ENCODE measurements at regions not wholly inside any gene's neighbourhood (a gene's known extent, or its start where the extent isn't known, plus 50 kb on each side); places are given as distances from the start of the nearest gene placed in this dataset.
"Not testable (repeated sequence)": the region's sequence is repeated elsewhere in the genome, so short reads cannot be mapped to it uniquely, and the experiment has no call there.

DNA sequence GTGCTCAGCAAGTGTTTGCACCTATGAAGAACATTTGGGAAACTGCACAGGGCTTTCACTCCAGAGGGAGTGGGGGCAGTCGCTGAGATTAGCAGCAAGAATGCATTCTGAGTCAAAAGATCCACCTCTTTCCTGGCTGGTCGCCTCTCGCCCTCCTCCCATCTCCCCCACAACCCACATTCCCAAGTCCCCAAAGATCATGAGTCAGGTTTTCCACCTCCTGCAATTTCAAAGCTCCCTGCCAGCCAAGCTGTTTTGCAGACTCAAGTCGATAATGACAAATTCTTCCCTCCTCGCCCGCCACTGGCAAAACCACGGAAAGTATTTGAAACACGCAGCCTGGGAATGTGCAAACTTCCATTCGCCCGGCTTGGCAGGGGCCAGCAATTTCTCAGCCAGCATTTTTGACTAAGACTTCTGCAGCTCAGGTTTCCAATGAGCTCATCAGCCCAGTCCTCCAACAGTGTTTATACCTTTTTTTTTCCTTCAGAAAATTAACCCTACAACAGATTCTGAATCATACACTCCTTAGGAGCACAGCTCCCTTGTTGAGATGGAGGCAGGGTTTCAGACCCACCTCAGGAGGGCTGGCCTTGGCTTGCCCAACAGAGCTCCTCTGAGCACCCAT, 181.4 kb downstream of the SMAD6 start:
- DNase-seq (ENCODE audit: low spot score): peak; percentile 93

DNA sequence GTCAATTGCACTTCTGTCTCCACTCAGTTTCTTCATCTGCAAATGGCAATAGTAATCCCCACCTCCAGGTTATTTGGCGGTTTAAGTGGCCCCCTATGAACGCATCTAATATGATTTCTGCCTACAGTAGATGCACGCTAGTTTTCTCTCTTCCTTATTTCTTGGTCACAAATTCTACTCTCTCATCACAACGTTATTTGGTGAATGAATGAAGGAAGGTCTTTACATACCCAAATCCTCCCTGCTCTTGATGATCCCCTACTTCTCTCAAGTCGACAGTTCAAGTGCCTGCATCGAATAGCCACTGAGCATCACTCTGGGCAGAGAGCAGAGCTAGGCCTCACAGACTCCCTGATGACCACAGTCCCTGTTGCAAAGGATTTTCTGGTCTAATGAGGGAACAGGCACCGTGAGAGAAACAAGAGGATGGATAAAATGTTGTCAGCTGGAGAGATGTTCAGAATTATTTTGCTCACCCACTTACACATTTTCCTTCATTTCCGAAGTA, 181.2 kb upstream of the SMAD3 start:
- DNase-seq (ENCODE audit: low spot score): no peak

DNA sequence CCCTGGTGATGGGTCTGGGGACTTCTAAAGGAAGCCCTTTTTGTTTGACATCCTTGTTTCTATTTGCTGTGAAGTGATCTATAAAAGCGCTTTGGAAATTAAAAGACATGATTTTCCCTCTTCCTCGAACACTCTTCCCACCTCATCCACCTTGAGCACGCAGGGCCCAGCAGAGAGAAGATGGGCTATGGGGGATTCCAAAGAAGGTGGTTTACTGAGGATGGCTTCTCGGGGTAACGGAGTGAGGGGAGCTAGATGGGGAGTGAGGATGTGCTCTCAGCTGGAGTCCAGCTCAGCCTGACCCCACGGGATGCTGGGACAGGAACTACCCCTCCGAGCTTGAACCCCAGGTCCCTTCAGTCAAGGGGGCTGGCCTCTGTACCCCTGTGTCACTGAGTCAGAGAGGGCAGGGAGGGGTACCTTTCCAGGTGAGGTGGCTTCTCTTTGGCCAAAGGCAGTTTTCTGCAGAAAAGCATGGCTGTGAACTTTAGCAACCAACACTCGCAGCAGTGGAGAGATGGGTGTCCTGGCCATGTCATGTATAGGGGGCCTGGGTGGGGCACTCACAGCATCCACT, 180.7 kb upstream of the SMAD3 start:
- no peak for DNase-seq (ENCODE audit: low spot score)

DNA sequence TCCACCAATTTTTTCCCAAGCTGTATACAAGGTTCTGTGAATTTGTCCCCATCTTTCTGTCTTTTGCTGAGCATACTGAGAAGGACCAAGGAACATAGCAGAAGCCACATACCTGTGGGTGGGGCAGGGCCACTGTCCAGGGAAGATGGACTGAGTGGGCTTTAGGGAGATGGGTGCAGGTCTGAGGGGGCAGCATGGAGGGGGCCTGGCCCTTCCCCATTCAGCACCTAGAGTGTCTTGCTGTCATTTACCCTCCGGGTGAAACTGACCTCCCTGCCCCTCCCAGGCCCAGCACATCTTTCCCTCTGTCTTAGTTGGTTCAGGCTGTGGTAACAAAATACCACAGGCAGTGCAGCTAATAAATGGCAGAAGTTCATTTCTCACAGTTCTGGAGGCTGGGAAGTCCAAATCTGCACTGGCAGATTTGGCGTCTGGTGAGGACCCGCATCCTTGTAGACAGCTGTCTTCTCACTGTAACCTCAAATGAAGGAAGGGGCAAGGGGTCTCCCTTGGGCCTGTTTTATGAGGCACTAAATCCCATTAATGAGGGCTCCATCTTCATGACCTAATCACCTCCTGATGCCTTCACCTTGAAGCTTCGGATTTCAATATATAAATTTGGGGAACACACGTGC, 180.0 kb upstream of the SMAD3 start:
- DNase-seq (ENCODE audit: low spot score): no peak

DNA sequence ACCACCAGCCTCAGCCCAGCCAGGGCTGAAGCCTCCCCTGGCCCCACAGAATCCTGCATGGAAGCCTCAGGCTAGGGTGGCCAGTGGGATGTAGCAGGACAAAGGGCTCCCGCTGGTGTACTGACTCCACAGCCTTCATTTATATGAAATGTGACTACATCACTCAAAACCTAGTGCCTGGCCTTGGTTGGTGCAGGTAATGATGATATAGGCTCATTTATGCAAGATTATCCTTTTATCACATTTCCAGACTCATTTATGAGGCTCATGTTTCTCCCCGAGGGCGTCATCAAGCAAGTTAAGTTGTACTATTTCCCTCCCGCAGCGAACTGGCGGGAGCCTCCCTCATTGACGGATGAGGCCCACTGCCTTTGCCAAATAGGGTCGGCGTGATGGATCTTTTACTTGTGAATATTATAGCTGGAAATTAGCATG, 179.1 kb upstream of the SMAD3 start:
- no peak for DNase-seq (ENCODE audit: low spot score)

DNA sequence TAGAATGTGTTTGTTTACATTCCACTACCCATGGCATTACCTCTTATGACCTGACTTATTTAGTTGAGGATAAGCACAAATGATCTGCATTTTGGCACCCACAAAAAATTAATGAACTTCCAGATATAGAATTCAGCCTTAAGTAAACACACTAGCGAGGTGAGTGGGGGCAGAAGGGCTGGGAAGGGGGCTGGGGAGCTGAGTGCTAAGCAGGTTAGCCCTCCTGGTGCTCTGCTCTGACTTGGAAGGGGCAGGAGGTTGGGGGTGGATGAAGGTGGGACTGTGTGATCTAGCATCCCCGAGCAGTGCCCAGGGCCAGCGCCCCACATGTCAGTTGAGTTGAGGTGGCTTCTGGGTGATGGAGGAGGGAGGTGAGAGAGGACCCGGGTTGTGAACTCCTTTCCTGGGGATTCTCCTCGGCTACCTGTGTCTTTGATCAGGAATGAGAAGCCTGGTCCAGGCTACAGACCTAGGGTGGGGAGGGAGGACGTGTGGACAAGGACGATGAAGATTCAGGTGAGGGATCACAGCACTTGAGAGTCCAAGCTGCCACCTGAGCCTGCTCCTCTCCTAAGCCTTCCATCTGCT, 178.6 kb upstream of the SMAD3 start:
- no peak for DNase-seq (ENCODE audit: low spot score)

GRCh38 chr15:66889298-66889697, 176.1 kb upstream of the SMAD3 start:
- DNase-seq (ENCODE audit: low spot score): not testable (repeated sequence)

GRCh38 chr15:66891776-66892175, 173.6 kb upstream of the SMAD3 start:
- no peak for DNase-seq (ENCODE audit: low spot score)

DNA sequence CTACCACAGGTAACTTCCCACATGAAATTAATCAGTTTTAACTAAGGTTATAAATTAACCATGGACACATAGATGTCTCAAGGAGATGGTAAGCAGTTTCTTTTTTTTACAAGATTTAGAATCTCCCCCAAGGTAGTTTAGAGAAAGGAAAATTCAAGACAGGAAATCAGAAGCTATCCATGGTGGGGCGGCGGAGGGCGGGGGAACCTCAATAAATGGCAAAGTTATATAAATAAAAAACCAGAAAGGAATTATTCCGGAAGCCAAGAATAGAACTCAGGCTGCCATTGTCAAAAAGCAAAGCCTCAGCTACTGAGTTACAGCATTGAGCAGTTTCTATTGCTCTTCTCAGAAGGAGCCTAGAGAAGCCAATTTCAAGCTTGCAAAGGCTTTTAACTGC, 172.1 kb upstream of the SMAD3 start:
- no peak for DNase-seq (ENCODE audit: low spot score)

GRCh38 chr15:66894363-66894762, 171.0 kb upstream of the SMAD3 start:
- DNase-seq (ENCODE audit: low spot score): no peak

DNA sequence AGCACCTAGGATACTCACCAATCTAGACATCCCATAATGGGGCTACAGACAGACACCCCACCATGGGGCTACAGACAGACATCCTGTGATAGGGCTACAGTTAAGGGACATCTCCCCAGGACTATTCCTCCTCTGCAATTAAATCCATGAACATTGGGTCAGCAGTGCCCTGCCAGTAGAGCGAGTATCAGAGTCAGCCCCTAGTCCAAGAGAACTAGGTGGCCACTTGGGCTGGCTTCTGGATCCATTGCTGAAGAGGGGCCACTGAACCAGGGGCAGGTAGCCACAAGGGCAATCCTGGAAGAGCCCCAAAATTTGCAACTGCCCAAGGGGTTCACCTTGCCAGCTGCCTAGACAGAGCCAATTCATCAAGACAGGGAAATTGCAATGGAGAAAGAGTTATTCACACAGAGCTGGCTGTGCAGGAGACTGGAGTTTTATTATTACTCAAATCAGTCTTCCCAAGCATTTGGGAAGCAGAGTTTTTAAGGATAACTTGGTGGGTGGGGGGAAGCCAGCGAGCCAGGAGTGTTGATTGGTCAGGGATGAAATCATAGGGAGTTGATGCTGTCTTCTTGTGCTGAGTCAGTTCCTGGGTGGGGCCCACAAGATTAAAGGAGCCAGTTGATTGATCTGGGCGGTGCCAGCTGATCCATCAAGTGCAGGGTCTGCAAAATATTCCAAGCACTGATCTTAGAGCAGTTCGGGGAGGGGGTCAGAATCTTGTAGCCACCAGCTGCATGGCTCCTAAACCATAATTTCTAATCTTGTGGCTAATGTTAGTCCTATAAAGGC, 170.2 kb upstream of the SMAD3 start:
- DNase-seq (ENCODE audit: low spot score): no peak

GRCh38 chr15:66895794-66896453, 169.5 kb upstream of the SMAD3 start:
- no peak for DNase-seq (ENCODE audit: low spot score)

GRCh38 chr15:66896611-66897010, 168.8 kb upstream of the SMAD3 start:
- DNase-seq (ENCODE audit: low spot score): no peak

DNA sequence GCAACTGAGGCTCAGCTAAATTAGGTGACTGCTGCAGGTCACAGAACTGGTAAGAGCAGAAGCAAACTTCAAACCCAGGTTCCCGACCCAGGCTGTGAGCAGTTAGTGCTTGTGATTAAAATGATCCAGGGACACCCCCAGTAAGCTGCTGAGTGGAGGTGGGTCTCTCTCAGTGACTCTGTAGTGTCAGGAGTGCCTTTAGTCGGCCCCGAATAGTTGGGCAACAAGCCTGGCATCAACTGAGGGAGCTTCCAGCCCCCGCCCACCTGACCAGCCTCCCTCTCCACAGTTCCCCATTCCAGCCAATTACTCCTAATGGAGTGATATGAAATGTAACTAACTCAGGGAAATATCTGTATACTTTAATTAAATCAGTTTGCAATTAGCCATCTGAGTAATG, 168.0 kb upstream of the SMAD3 start:
- no peak for DNase-seq (ENCODE audit: low spot score)

DNA sequence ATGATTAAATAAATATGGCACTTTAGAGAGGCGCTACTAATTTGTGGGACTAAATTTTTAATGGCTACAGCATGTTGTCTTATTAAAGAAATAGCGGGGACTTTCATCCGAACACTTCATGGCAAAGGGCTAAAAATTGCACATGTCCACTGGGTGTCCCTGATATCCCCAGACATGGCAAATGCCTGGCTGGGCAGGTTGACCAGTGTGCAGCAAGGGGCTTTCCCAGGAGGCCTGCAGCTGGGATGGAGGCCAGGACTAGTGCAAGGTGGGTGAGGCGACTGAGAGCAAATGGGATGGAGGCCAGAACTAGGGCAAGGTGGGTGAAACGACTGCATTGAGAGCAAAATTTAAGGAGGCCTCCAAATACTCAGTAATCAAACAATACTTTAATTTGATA, 167.4 kb upstream of the SMAD3 start:
- no peak for DNase-seq (ENCODE audit: low spot score)

GRCh38 chr15:66898656-66899386, 166.6 kb upstream of the SMAD3 start:
- DNase-seq (ENCODE audit: low spot score): no peak

GRCh38 chr15:66899555-66900350, 165.6 kb upstream of the SMAD3 start:
- peak; percentile 65 for DNase-seq (ENCODE audit: low spot score)

DNA sequence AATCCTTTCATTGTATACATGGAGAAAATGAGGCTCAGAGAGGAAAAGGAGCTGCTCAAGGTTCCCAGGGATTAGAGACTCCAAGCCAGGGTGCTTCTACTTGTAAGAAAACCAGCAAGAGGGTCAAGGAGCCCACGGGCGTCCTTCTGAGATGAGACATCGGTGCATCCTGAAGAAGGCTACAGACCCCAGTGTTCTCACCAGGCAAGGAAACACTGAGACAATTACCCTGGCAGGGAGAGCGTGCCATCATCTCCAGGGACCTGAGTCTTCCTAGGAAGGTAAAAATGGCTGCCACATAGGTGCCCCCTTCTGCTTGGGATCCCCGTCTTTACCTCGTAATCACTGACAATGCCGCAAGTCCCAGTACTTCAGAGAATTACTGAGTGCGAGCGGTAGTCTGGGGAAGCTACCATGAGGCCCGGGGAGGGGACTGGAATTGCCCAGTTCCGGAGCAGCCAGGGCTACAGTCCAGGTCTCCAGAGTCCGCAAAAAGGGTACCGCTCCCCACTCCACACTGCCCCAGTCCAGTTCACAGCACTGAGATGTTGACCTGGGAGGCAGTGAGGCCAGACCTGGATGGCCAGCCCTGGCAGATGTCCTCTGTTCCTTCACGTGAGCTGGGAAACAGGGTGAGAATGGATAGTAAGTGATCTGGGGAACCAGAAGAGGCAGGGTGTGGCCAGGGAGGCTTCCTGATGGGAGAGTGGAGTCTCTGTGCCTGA, 164.7 kb upstream of the SMAD3 start:
- no peak for DNase-seq (ENCODE audit: low spot score)

DNA sequence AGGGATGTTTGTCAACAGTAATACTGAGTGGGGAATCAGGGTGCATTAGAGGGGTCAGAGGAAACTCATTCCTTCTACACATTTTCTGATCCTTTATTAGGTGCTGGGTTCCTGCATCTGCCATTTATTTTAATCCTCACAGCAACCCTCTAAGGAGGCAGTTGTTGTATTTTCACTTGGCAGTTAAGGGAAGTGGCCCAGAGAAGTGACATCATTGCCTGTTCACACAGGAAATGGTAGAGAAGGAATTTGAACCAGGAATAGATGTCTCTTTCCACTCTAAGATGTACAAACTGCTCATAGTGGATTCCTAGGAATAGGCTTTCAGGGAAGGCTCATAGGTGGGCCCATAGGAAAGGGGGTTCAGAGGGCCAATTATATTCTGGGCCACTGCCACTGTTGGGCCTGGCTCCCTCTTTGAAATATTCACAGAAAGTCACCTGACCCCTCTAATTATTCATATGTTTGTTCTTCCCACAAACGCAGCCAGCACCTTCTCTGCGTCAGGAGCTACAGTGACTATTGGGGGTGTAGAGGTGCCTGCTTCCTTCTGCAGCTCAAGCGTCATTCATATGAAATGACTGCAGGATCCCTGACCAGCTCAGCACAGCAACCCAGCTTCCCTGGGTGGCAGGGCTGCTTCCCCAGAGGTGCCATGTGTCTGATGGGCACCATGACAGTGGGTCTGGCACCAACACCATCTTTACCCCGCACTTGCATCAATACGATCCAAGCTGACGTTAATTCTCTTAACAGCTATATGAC, 163.9 kb upstream of the SMAD3 start:
- DNase-seq (ENCODE audit: low spot score): peak; percentile 32

All from AG20443 (cell line).